T-helper 1 cell treated with Interleukin-12 subunit alpha and Interleukin-12 subunit beta and Interleukin-4 antibody, amounts not matched to agents 30 ng/mL and 1 ng/mL, for 36 hours (primary cell): ENCODE measurements at regions not wholly inside any gene's neighbourhood (a gene's known extent, or its start where the extent isn't known, plus 50 kb on each side); places are given as distances from the start of the nearest gene placed in this dataset.

Experiments
- intact Hi-C: fragments of 100-400 bp; cut with micrococcal nuclease; formaldehyde crosslinking; loops from one replicate; pipeline ENCODE4 v1.15.1; 2024

DNA sequence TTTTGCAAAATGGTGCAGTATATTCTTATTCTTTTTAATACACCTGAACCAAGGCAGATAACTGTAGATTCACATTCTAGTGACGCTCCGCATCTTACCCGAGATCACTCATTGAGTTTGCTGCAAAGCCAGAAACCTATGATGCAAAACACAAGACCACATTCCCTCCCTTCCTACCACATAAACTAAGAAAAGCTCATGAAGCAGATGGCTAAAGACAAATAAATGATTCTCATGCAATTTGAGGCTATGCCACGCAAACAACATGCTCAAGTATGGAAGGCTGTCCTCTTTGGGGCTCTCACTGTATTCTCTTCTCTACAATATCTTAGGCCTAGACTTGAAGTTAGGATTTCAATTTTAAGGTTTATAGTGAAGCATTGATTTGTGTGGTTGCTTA, 95.0 kb upstream of the BMPER start:
- intact Hi-C loops, result no loop called here

DNA sequence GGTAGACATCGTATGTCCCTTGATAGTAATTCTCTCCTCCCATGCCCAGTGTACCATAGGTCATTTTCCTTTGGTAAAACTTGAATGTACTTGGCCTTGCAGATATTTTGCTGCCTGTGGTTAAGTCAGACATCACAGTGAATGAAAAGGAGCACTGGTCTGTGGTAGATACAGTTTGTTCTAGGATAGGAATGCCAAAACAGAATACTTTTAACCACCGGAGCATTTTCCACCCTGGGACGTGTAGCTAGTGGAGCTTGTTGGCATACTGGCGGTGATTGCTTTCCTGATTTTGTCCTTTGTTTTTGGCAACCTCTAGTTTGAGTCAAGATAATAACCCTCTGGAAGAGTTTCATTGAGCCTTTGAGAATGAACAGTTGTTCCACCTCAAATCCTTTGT, 92.0 kb upstream of the BMPER start:
- intact Hi-C loops, result no loop called here

- intact Hi-C loops, result no loop called here
These were observed 90.9 kb upstream of the BMPER start for GRCh38 chr7:33814400-33814799.

DNA sequence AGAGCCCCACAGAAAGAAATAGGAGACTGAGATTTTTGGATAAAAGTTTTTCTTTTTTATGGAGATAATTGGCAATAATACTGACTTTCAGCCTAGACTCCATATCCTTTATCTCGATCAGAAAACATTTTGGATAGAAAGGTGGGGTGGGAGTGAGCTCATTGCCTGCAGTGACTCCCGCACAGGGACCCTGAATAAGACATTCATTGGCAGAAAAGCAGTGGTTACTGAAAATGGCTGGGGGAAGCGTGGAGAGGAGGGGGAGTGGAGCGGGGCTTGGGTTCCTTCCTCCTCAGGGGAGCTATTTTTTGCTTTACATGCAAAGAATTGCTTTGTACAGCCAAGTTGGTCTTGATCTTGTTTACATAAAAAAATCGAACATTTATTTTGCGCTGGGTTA, 90.4 kb upstream of the BMPER start:
- intact Hi-C loops, result no loop called here

GRCh38 chr7:33815336-33815735, 90.0 kb upstream of the BMPER start:
- intact Hi-C loops, result no loop called here

DNA sequence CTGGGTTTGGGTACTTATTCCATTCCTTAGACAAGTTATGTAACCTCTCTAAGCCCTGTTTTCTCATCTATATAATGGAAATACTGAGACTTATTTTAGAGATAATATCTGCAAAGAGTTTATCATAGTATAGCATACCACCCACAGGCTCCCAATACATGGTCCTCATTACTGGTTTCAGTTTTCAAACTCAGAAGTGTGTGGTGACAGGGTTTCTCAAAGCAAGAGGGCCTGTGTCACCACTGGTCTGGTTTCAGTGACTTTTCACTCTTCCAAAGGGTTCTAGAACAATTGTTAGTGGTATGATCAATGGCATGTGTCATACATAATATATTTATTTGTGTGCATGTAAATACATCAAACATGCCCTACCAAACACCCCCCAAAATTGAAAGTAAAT, 89.2 kb upstream of the BMPER start:
- intact Hi-C loops, result no loop called here

GRCh38 chr7:33819658-33820057, 85.7 kb upstream of the BMPER start:
- intact Hi-C loops, result no loop called here

DNA sequence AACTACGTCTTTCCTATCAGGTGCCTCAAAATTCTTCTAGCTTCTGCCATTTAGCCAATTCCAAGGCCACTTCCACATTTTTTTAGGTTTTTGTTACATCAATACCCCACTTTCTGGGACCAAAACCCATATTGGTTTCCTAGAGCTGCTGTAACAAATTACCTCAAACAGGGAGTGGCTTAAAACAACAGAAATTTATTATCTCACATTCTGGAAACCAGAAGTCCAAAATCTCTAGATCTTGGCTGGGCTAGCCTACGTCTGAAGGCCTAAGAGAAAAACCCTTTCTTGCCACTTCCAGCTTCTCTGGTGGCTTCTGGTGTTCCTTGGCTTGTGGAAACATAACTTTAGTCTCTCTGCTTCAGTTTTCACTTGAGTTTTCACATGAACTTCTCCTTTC, 85.1 kb upstream of the BMPER start:
- intact Hi-C loops, result no loop called here

DNA sequence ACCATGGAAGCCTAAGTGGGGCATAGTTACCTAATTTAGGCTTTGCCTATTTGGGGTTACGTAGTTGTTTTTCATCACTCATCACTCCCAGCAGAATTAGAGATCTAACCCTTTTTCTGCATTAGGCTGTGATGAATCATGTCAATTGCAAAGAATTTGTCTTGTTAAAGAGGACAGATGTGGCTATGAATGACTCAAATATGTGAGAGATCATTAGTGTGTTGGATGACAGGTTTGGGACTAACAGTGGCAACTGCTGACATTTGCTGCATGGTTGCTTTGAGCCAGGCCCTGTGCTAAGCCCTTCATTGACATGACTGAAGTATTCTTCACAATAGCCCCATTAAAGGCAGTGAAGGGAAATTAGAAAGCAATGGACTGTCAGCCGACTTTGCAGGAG, 83.4 kb upstream of the BMPER start:
- intact Hi-C loops, result no loop called here

DNA sequence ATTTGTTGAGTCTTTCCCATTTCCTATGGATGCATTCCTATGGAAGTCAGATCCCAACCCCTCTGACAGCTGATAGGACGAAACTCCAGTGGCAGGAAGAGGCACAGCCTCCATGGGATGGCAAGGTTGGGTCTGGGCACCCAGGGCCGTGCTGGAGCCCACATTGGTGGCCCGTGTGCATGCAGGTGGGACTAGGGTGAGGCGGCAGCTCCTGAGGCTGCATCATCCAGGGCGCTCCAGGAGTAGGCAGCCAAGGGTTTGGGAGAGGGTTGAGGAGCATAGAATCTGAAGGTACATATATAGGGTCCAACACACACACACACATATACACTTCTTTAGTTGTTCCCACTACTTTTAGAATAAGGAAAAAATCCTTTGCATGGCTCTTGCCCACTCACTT, 81.4 kb upstream of the BMPER start:
- intact Hi-C loops, result no loop called here

DNA sequence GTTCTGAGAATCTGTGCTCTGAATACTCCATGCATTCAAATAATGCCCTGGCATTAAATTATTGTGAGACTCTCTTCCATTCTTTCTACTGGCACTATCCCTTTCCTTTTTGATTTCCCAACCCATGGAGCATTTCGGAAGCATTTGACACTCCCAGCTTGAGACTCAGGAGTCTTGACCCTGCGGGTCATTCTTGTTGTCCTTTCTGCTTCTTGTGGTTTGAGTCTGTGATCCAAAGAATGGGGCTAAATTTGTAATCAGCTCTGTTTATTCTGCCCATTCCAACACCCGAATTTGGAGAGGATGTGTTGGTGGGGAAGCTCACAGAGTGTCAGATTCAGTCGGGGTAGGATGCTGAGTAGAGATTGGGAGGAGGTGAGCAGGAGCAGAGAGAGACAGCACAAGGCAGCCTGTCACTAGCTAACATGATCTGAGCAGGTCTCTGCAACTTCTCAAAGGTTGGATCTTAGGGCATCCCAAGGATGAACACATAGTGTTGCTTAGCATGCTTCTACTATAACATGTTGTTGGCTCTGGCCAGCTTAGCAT, 80.4 kb upstream of the BMPER start:
- intact Hi-C loops, result no loop called here

- intact Hi-C loops, result no loop called here
These were observed 79.7 kb upstream of the BMPER start for GRCh38 chr7:33825644-33826043.

DNA sequence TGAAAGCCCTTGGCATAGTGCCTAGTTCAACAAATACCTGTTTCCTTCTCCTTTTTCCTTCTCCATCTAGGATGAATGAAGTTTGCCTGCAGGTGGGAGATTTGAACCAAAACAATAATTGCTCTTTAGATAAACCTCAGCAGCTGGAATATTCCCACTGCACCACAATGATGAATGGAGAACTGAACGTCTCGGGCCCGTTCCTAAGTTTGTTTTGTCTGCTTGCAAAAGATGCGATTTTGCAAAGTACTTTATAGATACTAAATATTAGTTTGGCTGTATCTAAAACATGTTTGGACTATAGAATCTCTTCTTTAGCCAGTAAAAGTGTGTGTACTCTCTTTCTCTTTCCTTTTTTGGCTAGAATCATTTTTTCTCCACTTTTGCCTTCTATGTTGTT, 75.8 kb upstream of the BMPER start:
- intact Hi-C loops, result no loop called here

DNA sequence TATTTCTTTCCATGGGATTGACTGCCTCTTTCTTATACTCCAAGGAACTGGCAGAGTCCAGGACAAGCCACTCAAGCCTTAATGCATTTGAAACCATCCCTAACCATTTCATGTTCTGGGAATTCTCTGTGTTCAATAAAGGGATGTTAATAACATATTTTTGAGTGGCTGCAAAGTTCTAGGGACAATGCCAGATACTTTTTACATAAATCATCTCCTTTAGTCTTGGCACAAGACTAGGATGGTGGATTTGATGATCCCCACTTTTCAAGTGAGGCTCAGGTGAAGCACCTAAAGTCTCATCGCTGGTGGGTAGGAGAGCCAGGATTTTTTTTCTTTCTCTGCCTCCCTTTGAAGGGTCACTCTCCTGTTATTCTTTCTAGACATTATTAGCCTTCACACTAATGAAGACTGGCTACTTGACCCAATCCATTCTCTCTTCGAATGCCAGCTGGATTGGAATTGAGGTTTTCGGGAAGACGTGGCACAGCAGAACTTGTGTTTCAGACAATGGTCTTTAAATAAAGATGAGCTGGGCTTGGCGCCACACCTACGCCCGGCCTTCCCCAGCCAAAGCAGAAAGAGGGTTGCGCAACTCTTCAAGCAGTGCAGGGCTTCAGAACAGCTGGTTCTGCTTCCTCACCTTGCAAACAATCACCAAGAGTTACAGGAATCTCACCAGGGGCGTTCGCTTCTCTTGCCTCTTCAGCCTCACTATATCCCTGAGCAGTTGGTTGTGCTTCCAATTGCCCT, 73.8 kb upstream of the BMPER start:
- intact Hi-C loops, result no loop called here

DNA sequence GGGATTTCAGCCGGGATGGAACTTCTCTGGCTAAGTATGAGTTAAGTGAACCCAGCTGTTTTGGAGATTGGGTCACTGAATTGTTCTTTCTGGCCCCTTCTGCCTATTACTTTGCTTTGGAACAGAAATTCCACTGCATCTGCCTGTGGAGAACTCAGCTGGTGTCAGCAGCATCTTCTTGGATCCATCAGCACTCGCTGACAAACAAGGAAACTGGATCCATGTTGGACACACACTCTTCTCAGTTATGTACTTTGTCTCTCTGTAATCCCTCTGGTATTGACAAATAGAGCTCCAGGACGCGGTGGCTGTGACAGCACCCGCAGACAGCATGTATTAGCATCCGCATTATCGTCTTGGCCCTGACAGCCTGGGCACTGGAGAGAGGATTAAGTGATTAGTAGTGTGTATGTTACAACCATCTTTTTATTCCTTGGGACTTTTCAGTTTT, 73.0 kb upstream of the BMPER start:
- intact Hi-C loops, result no loop called here

DNA sequence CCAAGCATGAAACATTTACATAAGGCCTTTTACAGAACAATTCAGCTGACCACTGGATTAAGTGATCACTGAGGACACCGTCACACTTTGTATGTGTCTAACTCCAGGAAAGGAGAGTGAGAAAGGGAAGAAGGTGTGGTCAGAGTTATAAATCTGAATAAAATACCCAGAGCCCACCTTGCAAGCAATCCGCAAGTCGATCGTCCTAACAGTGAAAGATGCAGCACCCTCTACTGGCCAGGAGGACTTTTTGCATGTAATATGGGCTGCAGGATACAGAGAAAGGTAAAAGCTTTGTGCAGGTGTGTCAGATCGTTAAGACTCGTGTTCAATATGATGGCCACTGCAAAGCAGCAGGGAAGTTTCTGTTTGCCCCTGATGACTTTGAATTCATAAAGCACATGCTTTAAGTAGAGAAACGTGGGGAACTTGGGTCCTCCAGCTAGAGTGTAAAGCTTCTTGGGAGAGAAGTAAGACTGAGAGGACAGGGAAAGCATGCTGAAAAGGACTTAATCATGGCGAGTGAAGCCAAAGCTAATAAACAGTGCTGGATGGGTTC, 68.5 kb upstream of the BMPER start:
- intact Hi-C loops, result no loop called here

- intact Hi-C loops, result no loop called here
These were observed 67.9 kb upstream of the BMPER start for GRCh38 chr7:33837356-33837851.

GRCh38 chr7:33841031-33841430, 64.3 kb upstream of the BMPER start:
- intact Hi-C loops, result no loop called here

GRCh38 chr7:33841705-33842129, 63.6 kb upstream of the BMPER start:
- intact Hi-C loops, result no loop called here

DNA sequence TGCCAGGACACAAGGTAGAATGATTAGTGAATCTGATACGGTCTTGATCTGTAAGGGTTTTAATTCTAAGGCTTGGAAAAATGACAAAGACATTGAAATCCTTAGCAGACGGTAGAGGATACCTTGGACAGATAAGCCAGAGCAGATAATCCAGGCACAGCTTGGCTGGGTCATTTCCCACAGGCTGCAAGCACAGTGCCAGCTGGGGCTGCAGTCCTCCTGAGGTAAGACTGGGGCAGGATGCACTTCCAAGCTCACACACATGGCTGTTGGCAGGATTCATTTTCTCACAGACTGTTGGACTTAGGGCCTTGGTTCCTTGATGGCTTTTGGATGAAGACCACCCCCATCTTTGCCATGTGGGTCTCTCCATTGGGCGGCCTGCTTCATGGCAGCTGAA, 63.2 kb upstream of the BMPER start:
- intact Hi-C loops, result no loop called here

DNA sequence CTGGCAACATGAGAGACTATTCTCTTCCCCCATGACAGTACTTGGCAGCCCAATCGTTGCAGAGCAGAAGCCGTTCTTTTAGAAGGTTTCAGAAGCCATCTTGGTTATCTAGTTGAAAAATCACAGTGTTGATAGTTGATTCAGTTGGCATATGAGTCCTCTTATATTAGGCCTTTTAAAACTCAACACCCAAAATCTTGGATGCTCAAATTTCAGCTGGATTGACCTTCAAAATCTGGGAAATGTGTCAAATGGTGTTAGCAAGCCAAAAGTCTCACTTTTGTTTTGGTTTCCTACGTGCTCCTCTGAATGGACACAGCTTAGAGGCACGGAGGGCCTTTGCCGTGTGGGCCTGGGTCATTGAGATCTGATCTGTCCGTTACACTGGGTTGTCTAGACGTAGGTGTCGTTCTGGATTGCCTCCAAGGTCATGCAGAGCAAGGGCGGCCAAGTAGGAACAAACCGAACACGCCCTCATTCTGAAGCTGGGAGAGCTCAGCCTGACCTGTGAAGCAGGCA, 59.3 kb upstream of the BMPER start:
- intact Hi-C loops, result no loop called here

- intact Hi-C loops, result no loop called here
These were observed 56.3 kb upstream of the BMPER start for GRCh38 chr7:33849004-33849403.
